PC-9 (cell line): ENCODE measurements at regions not wholly inside any gene's neighbourhood (a gene's known extent, or its start where the extent isn't known, plus 50 kb on each side); places are given as distances from the start of the nearest gene placed in this dataset.

Experiments used
- CTCF ChIP-seq: fragments of 200-600 bp; sonication (generic); conservative IDR thresholded peaks from 2 replicates; pipeline ENCODE4 v1.6.1; 2017; ENCODE audit warnings: mixed run types, antibody characterized with exemption, mild to moderate bottlenecking, moderate library complexity
- EZH2 ChIP-seq: fragments of 200-600 bp; sonication (generic); IDR thresholded peaks from 2 replicates; pipeline ENCODE4 v1.8.0; 2017; ENCODE audit warnings: antibody characterized with exemption, low read depth

- TF ChIP-seq CTCF (no peak), EZH2 (no peak)
Measured at GRCh38 chrX:95703696-95704095, 980.9 kb upstream of the DIAPH2 start.
